ENCODE measurements at regions not wholly inside any gene's neighbourhood (a gene's known extent, or its start where the extent isn't known, plus 50 kb on each side); places are given as distances from the start of the nearest gene placed in this dataset.

DNA sequence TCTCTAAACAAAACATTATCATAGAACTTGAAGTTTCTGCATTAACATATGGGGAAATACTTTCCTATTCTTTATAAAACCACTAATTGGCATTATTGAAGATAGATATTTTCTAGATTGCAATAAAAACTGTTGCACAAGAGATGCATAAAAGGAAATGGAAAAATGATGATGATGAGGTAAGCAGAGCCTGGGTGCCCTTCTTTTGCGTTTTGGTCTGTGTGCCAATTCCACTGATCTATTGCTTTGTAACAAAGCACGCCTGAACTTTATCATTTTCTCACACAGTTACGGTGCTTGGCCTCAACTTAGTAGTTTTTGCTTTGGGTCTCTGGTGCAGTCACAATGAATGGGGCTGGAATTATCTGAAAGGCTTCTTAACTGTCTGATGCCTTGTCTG is 450.5 kb downstream of the MAFB start:
- TF ChIP-seq, protein P1, sequence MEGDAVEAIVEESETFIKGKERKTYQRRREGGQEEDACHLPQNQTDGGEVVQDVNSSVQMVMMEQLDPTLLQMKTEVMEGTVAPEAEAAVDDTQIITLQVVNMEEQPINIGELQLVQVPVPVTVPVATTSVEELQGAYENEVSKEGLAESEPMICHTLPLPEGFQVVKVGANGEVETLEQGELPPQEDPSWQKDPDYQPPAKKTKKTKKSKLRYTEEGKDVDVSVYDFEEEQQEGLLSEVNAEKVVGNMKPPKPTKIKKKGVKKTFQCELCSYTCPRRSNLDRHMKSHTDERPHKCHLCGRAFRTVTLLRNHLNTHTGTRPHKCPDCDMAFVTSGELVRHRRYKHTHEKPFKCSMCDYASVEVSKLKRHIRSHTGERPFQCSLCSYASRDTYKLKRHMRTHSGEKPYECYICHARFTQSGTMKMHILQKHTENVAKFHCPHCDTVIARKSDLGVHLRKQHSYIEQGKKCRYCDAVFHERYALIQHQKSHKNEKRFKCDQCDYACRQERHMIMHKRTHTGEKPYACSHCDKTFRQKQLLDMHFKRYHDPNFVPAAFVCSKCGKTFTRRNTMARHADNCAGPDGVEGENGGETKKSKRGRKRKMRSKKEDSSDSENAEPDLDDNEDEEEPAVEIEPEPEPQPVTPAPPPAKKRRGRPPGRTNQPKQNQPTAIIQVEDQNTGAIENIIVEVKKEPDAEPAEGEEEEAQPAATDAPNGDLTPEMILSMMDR (IDR thresholded peaks at IDR 0.05), result no peak
- no peak for TF ChIP-seq POLR2A (IDR thresholded peaks at IDR 0.05)

Measured in stomach (tissue), 4 donors.